AG04450 (cell line): ENCODE measurements at regions not wholly inside any gene's neighbourhood (a gene's known extent, or its start where the extent isn't known, plus 50 kb on each side); places are given as distances from the start of the nearest gene placed in this dataset.

ENCODE experiments used
- CTCF ChIA-PET: fragments of 300-600, 350-600 bp; formaldehyde crosslinking; extraction: SDS; loops from one replicate; lab custom pipeline; 2022; ENCODE audit warnings: antibody characterized with exemption, inconsistent platforms; lab: Charles Lee
- POLR2A ChIA-PET: fragments of 350-600 bp; formaldehyde crosslinking; extraction: SDS; loops from one replicate; lab custom pipeline; 2021; ENCODE audit warnings: antibody characterized with exemption, inconsistent platforms; lab: Yijun Ruan, JAX
- DNase-seq: peaks from one replicate; pipeline ENCODE4 v3.0.0-alpha.2; 2011; ENCODE audit warnings: low read depth, low spot score
- H3K27ac ChIP-seq: one replicate; pipeline ENCODE4 v1.5.1; 2012; ENCODE audit warnings: low read depth, low read length, control low read depth
- H3K27me3 ChIP-seq: one replicate; pipeline ENCODE4 v1.6.0; 2012; ENCODE audit warnings: low read length; ENCODE audit not compliant: control insufficient read depth, insufficient read depth
- H3K4me3 ChIP-seq: 2 replicates; pipeline ENCODE4 v1.5.1; 2011; ENCODE audit warnings: mild to moderate bottlenecking, low read depth, low read length, control low read depth
- H3K9me3 ChIP-seq: 2 replicates; pipeline ENCODE4 v1.5.1; 2012; ENCODE audit warnings: low read length; ENCODE audit not compliant: control insufficient read depth, insufficient read depth
- CTCF ChIP-seq: IDR thresholded peaks from 2 replicates; pipeline ENCODE4 v1.5.1; 2011; ENCODE audit warnings: low read depth, low read length, control low read depth, inconsistent platforms

- Histone ChIP-seq H3K4me3 (no peak overlapping the region), H3K27me3 (no peaks in the 10 kb centered on the region), H3K9me3 (no peaks in the 10 kb centered on the region), H3K27ac (no peak overlapping the region)
- TF ChIP-seq CTCF: no peak
- ChIA-PET POLR2A (no interaction called here), CTCF (no interaction called here)
- DNase-seq: no peak
Measured at GRCh38 chr2:107727318-107727717, 99.4 kb upstream of the RGPD4 start.

DNA sequence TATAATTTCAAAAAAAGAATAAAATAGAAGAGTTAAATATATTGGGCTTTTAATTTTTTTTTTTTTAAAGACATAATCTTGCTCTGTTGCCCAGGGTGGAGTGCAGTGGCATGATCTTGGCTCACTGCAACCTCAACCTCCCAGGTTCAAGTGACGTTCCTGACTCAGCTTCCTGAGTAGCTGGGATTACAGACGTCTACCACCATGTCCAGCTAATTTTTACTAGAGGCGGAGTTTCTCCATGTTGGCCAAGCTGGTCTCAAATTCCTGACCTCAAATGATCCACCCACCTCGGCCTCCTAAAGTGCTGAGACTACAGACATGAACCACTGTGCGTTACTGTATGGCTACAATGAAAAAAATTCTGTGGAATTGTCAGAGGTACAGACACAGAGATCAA lies 98.1 kb upstream of the RGPD4 start:
- POLR2A ChIA-PET: no interaction called here
- CTCF ChIA-PET: no interaction called here

GRCh38 chr2:107729440-107729839 lies 97.3 kb upstream of the RGPD4 start:
- Histone ChIP-seq H3K4me3 (no peak overlapping the region), H3K27me3 (no peaks in the 10 kb centered on the region), H3K27ac (no peak overlapping the region), H3K9me3 (no peaks in the 10 kb centered on the region)
- DNase-seq: no peak
- CTCF ChIA-PET: no interaction called here
- POLR2A ChIA-PET: no interaction called here
- TF ChIP-seq CTCF: no peak

More for the DNA sequence above, 98.1 kb upstream of the RGPD4 start:
- DNase-seq: no peak
- Histone ChIP-seq H3K9me3 (no peaks in the 10 kb centered on the region), H3K27ac (no peak overlapping the region), H3K4me3 (no peak overlapping the region), H3K27me3 (no peaks in the 10 kb centered on the region)
- no peak for TF ChIP-seq CTCF

- DNase-seq: no peak
- no peak overlapping the region for H3K27ac ChIP-seq
- no peak for TF ChIP-seq CTCF
- CTCF ChIA-PET: no interaction called here
- no peak overlapping the region for H3K4me3 ChIP-seq
- POLR2A ChIA-PET: no interaction called here
- H3K9me3 ChIP-seq: no peaks in the 10 kb centered on the region
- no peaks in the 10 kb centered on the region for H3K27me3 ChIP-seq
Measured at GRCh38 chr2:107730898-107731297, 95.8 kb upstream of the RGPD4 start.

GRCh38 chr2:107731435-107731834 lies 95.3 kb upstream of the RGPD4 start:
- ChIA-PET POLR2A (no interaction called here), CTCF (no interaction called here)
- H3K27me3 ChIP-seq: no peaks in the 10 kb centered on the region
- H3K27ac ChIP-seq: no peak overlapping the region
- no peaks in the 10 kb centered on the region for H3K9me3 ChIP-seq
- DNase-seq: no peak
- no peak for TF ChIP-seq CTCF
- no peak overlapping the region for H3K4me3 ChIP-seq
